Heart left ventricle (tissue), 16 donors: ENCODE measurements at regions not wholly inside any gene's neighbourhood (a gene's known extent, or its start where the extent isn't known, plus 50 kb on each side); places are given as distances from the start of the nearest gene placed in this dataset.
A peak's percentile ranks its signal among the peaks of the same experiment; 100 is the strongest.

Experiments used
- ATAC-seq, 4 donors: fragments of 200-7000 bp; cut with Tn5 transposase; one replicate each; pipeline ENCODE4 v1.9.1; 2020 to 2022; ENCODE audit warnings: moderate library complexity in 4 of 4, mild to moderate bottlenecking in 3 of 4, moderate number of reproducible peaks in 1 of 4
- DNase-seq, 5 donors: peaks; one replicate each; pipeline ENCODE4 v3.0.0-alpha.2; 2020
- H3K27ac ChIP-seq, 12 donors: fragments of 200-600 bp; sonication (generic) in 4 of 12; one replicate each; pipeline versions ENCODE4 v1.5.0 to v1.8.0; 2016 to 2022; ENCODE audit warnings: mild to moderate bottlenecking in 2 of 12
- H3K27me3 ChIP-seq, 9 donors: fragments of 200-600 bp; sonication (generic) in 2 of 9; one replicate each; pipeline versions ENCODE4 v1.5.1 to v1.8.0; 2016 to 2022; ENCODE audit warnings: mild to moderate bottlenecking in 3 of 9
- H3K36me3 ChIP-seq, 9 donors: fragments of 200-600 bp; sonication (generic) in 2 of 9; one replicate each; pipeline versions ENCODE4 v1.5.0 to v1.8.0; 2018 to 2022; ENCODE audit warnings: mild to moderate bottlenecking in 2 of 9
- H3K4me1 ChIP-seq, 12 donors: fragments of 200-600 bp; sonication (generic) in 4 of 12; one replicate each; pipeline versions ENCODE4 v1.5.0 to v1.8.0; 2016 to 2022; ENCODE audit warnings: mild to moderate bottlenecking in 3 of 12
- H3K4me3 ChIP-seq, 12 donors: fragments of 200-600 bp; sonication (generic) in 4 of 12; one replicate each; pipeline versions ENCODE4 v1.5.0 to v1.8.0; 2017 to 2022; ENCODE audit warnings: mild to moderate bottlenecking in 9 of 12, moderate library complexity in 4 of 12
- H3K9me3 ChIP-seq, 12 donors: fragments of 200-600 bp; sonication (generic) in 4 of 12; one replicate each; pipeline versions ENCODE4 v1.5.0 to v1.8.0; 2016 to 2022; ENCODE audit warnings: mild to moderate bottlenecking in 1 of 12
- CTCF ChIP-seq, 12 donors: fragments of 200-600 bp; sonication (generic) in 4 of 12; IDR thresholded peaks; one replicate each; pipeline versions ENCODE4 v1.5.0 to v1.8.0; 2018 to 2022; ENCODE audit warnings: antibody characterized with exemption in 12 of 12, mild to moderate bottlenecking in 5 of 12
- POLR2A ChIP-seq, 2 donors: fragments of 450-650 bp; IDR thresholded peaks; one replicate each; pipeline ENCODE4 v1.6.1; 2017; ENCODE audit warnings: antibody characterized with exemption in 2 of 2, mild to moderate bottlenecking in 2 of 2, moderate library complexity in 2 of 2
- WGBS, 4 donors: extraction: QIAGEN DNeasy Blood & Tissue Kit in 2 of 4; methylation state at CpG; one replicate each; pipeline versions ENCODE4 v1.1.5 to v1.1.7; 2013 to 2018; 5-methylcytosine and 5-hydroxymethylcytosine counted together
- intact Hi-C, 10 donors: fragments of 100-400 bp; cut with DNase I; formaldehyde crosslinking; loops; one replicate each; pipeline versions ENCODE4 v1.11.1 to v1.14.2; 2022
- donor health status: ischemic (EF 13 %, LVEDD 7.1; RV severe dilation, severe dysfunction).
- donor health status: healthy with polysubstance abuse.
- donor health status: DM: no; HTN: yes; CAD: no.
- donor health status: DM: no; HTN: no; CAD: no.
- donor health status: ischemic (EF 25% LVEDD 6.9; RV normal size, moderate dysfunction).
- donor health status: ischemic (EF 25% LVEDD 5.7; RV mildly dilated, moderate dysfunction).
- donor health status: healthy.
- donor health status: DM: yes; HTN: yes; CAD: no.
- donor health status: ischemic (EF 35%, LVEDD 5.7; RV mildly dilated, moderate dysfunction).
- donor health status: nonischemic (EF 11% LVEDD 7.7; RV severe dilation, severe dysfunction).
- donor health status: DM: yes; HTN: yes; CAD: no.
- donor health status: PGD.
- donor health status: ischemic (EF 29% LVEDD 5.4; RV normal size, mild dysfunction).
- donor health status: nonischemic (EF 23%, LVEDD 6.1; RV moderate dilation, normal function).

- no peak for TF ChIP-seq CTCF (IDR thresholded peaks at IDR 0.05)
- intact Hi-C loops = no loop called here
- Histone ChIP-seq H3K4me3 (no peak overlapping the region), H3K9me3 (peaks cover 0 to 9% (median 0%) of the 10 kb centered on the region in 12 donors), H3K36me3 (no peaks in the 10 kb centered on the region), H3K27ac (no peak overlapping the region), H3K4me1 (no peaks in the 10 kb centered on the region), H3K27me3 (no peaks in the 10 kb centered on the region)
- DNase-seq = no peak
- no peak for ATAC-seq
- 70 to 78% (median 75%) methylated on average over 3 of the region's 3 CpGs for WGBS, 4 donors
Observed at GRCh38 chr12:22781339-22781738, 156.4 kb downstream of the ETNK1 start.

GRCh38 chr12:22787557-22787956 lies 162.6 kb downstream of the ETNK1 start:
- WGBS, 4 donors = 30 to 44% (median 33%) methylated on average over 7 of the region's 7 CpGs
- Histone ChIP-seq H3K4me1 (peaks cover 0 to 4% (median 0%) of the 10 kb centered on the region in 12 donors), H3K27me3 (no peaks in the 10 kb centered on the region), H3K9me3 (peaks cover 0 to 10% (median 0%) of the 10 kb centered on the region in 12 donors), H3K36me3 (no peaks in the 10 kb centered on the region), H3K27ac (peak overlapping the region in 1 of 12 donors; percentile 11), H3K4me3 (no peak overlapping the region)
- ATAC-seq (no peak), DNase-seq (no peak)
- TF ChIP-seq CTCF (IDR thresholded peaks at IDR 0.05) = no peak
- no peak for TF ChIP-seq POLR2A (IDR thresholded peaks at IDR 0.05)
- intact Hi-C loops = no loop called here

- Histone ChIP-seq H3K4me3 (no peak overlapping the region), H3K27ac (no peak overlapping the region), H3K4me1 (peaks cover 0 to 4% (median 0%) of the 10 kb centered on the region in 12 donors), H3K36me3 (no peaks in the 10 kb centered on the region), H3K9me3 (peaks cover 0 to 10% (median 0%) of the 10 kb centered on the region in 12 donors), H3K27me3 (no peaks in the 10 kb centered on the region)
- ATAC-seq (no peak), DNase-seq (no peak)
- WGBS, 4 donors = 87 to 89% (median 88%) methylated on average over 3 of the region's 3 CpGs
- TF ChIP-seq POLR2A (IDR thresholded peaks at IDR 0.05) = no peak
- no peak for TF ChIP-seq CTCF (IDR thresholded peaks at IDR 0.05)
- intact Hi-C loops = no loop called here
Observed at GRCh38 chr12:22788913-22789312, 163.9 kb downstream of the ETNK1 start.

GRCh38 chr12:22792138-22792537 lies 167.2 kb downstream of the ETNK1 start:
- no peak overlapping the region for H3K4me3 ChIP-seq
- H3K4me1 ChIP-seq = peaks cover 0 to 4% (median 0%) of the 10 kb centered on the region in 12 donors
- intact Hi-C loops = no loop called here
- no peaks in the 10 kb centered on the region for H3K27me3 ChIP-seq
- ATAC-seq = no peak
- no peaks in the 10 kb centered on the region for H3K36me3 ChIP-seq
- WGBS, 4 donors = 54 to 68% (median 57%) methylated on average over 4 of the region's 4 CpGs
- H3K9me3 ChIP-seq = peaks cover 0 to 10% (median 0%) of the 10 kb centered on the region in 12 donors
- TF ChIP-seq CTCF (IDR thresholded peaks at IDR 0.05) = no peak
- TF ChIP-seq POLR2A (IDR thresholded peaks at IDR 0.05) = no peak
- no peak for DNase-seq
- no peak overlapping the region for H3K27ac ChIP-seq
